CD4-positive, alpha-beta T cell treated with Interleukin-10 for 1 hour (primary cell): ENCODE measurements at regions not wholly inside any gene's neighbourhood (a gene's known extent, or its start where the extent isn't known, plus 50 kb on each side); places are given as distances from the start of the nearest gene placed in this dataset.
A peak's percentile ranks its signal among the peaks of the same experiment; 100 is the strongest.
"Not testable (repeated sequence)": the region's sequence is repeated elsewhere in the genome, so short reads cannot be mapped to it uniquely, and the experiment has no call there.

Source experiments
- DNase-seq: peaks from one replicate; pipeline ENCODE4 v3.0.0-alpha.2; 2020

GRCh38 chr1:65020774-65021173 lies 54.4 kb upstream of the JAK1 start:
- DNase-seq = no peak

DNA sequence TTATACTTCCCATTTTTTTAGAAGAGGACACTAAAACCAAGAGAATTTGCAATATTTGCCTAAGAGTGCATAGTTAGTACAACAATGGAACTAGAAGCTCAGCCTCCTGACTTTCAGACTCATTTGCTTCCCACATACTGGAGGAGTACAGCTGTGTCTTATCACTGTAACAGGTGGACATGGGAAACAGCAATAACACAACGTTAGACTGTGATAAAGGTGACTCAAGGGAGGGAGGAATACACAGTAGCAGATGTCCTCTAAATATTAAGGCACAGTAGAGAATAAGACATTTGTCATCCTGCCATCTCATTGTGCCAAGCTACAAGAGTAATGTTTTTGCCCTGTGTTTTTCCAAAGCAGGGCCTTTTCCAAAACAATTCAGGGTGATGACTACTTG lies 55.4 kb upstream of the JAK1 start:
- DNase-seq = no peak

DNA sequence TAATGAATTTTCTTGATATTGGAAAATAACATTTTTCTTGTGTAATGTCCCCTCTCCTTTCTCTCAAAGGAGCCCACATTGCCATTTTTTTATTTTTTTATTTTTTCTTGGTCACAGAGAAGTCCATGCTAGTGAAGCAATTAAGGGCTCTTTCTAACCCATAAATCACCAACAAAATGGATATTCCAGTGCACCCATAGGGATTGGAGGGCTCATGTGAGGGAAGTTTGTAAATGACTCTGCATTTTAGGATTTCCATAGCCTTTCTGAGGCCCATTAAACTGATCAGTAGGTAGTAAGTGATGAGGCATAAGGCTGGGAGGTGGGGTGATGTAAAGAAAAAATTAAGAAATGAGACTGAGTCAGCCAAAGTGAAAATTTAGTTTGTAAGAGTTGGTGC lies 55.9 kb upstream of the JAK1 start:
- DNase-seq = no peak

- no peak for DNase-seq
Measured at GRCh38 chr1:65025794-65026193, 59.4 kb upstream of the JAK1 start.

- no peak for DNase-seq
Measured at GRCh38 chr1:65026235-65026634, 59.9 kb upstream of the JAK1 start.

DNA sequence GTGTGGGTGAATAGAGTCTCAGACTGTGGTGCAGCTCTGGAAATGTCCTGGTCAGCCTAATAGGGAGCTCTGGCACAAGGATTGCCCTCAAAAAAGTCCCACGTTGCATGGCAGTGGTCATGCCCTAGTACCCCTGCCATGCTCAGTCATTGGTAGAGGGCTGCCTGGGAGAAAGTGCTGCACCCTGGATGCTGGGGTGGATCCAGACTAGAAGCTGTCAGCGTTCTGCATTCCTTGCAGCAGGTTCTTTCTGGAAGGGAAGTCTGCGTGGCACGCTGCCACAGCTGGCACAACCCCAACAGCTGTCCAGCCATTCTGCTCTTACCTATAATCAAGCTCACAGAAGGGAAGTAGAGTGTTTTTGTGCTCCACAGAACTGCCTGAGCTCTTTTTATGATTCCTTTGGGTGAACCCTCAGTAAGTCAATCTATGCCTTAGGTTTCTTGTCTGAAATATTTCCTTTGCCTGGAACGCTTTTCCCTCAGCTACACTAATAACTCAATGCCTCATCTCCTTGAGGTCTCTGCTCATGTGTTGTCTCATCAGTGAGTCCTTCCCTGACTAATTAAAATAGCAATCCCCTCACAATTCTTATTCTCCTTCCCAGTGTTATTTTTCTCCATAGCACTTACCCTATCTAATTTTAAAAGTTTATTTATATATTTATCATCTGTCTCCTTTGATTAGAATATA lies 61.5 kb upstream of the JAK1 start:
- no peak for DNase-seq

- not testable (repeated sequence) for DNase-seq
Measured at GRCh38 chr1:65029434-65029833, 63.1 kb upstream of the JAK1 start.

DNA sequence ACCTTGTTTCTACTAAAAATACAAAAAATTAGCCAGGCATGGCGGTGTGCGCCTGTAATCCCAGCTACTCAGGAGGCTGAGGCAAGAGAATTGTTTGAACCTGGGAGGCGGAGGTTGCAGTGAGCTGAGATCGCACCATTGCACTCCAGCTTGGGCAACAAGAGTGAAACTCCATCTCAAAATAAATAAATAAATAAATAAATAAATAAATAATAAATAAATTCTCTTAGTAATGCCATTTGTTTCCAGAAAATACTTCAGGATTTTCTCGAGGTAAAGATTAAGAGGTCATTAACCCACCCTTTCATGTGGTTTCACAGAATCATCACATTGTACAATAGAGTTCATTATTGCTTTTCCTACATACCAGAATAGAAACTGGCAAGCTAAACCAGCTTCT lies 68.5 kb upstream of the JAK1 start:
- not testable (repeated sequence) for DNase-seq

- DNase-seq = no peak
Measured at GRCh38 chr1:65036570-65037051, 70.3 kb upstream of the JAK1 start.

- DNase-seq = no peak
Measured at GRCh38 chr1:65039066-65039465, 72.7 kb upstream of the JAK1 start.

DNA sequence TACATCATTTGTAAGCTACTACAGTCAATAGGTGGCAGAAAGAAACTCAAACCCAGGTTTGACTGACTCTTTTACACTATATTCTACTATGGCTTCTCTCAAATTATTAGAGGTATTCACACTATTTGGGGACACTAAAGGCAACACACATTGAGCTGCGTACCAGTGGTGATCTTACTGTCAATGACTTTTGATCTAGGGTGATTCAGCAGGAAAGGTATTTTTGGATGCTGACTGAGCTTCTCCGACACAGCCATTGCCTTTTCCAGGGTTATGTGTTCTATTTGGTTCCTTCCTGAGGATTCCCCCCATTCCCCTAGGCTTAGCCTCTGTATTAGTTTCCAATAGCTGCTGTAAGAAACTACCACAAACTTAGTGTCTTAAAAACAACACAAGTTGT lies 73.2 kb upstream of the JAK1 start:
- DNase-seq = no peak

GRCh38 chr1:65042467-65042866 lies 76.1 kb upstream of the JAK1 start:
- no peak for DNase-seq

DNA sequence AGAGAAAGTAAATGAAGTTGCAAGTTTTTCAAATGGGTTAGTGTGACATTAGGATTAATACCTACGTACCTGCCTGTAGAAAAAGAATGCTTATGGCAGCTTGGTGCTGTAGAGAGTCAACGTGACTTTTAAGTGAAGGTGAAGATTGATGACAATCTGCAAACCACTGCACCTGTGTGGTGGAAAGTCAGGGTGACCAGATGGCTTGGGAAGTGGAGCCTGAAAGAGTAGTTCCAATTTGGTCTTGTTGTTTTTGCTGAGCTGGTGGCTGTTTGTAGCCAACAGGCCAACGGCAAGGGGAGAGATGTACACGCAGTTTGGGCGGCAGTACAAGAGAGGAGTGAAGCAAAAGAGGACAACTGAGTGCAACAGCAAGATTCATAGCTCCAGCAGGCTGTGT lies 78.1 kb upstream of the JAK1 start:
- DNase-seq = no peak

GRCh38 chr1:65045022-65045817 lies 78.9 kb upstream of the JAK1 start:
- DNase-seq = no peak

DNA sequence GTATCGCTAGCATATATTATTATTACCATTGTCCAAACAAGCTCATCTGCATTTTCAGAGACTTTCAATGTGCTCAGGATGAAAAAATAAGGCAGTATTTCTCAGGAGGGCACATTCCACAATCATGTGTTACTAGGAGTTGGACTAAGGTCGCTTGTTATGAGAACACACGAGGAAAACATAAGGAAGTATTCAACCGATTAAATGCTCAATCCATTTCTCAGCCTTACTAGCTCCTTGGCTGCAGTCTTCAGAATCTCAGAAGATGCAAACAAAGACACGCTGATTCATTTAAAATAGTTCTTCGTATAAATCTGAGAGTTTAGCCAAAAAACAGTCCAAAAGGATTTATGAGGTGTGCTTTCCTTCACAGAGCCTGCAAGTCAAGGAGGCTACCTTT lies 82.0 kb upstream of the JAK1 start:
- no peak for DNase-seq

DNA sequence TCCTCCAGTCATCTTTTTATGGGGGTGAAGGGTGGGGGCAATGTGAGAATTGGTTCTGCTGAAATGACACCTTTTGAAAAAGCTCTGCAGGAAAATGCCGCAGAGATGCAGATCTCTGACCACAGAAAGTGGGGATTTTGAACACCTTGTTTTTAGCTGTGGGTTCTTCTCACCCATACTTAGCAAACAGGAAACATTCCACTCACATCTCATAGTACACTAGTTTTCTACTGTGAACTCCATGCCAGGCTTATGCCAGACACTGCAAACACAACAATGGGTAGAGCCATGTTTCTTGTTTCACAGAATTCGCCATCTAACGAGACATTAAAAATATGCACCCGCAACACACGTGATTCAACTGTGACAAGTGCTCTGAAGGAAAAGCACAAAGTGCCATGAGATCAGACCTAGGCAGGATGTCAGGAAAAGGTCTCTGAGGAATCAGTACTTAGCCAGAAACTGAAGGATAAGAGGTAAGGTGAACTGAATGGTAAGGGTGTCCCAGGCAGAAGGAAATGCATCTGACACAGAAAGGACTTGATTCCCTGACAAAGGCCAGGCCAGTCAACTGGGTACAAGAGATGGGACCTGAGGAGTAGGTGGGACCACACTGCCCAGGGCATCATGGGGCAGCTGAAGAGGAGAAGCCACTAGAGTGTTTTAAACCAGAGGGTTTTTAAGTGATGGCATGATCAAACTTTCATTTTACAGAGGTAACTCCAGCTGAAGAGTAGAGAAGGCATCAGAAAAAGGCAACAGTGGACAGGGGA lies 83.8 kb upstream of the JAK1 start:
- DNase-seq = peak; percentile 29

DNA sequence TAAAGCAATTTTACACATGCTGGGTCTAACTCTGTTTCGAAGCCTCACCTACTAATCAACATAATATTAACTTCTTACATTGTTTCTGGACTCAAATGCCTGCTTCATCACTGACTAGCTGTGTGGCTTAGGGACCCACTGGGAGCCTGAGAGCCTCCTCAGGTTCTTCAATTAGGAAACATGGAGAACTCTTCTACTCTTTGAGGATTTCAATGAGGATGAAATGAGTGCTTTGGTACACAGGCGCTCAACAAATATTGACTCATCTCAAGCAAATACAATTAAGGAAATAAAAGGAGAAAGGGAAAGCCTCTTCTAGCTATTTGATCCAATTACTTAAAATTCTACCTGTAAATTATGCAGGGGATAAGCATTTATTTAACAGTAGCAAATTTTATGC lies 84.4 kb upstream of the JAK1 start:
- DNase-seq = no peak

- DNase-seq = no peak
Measured at GRCh38 chr1:65054481-65054880, 88.1 kb upstream of the JAK1 start.

DNA sequence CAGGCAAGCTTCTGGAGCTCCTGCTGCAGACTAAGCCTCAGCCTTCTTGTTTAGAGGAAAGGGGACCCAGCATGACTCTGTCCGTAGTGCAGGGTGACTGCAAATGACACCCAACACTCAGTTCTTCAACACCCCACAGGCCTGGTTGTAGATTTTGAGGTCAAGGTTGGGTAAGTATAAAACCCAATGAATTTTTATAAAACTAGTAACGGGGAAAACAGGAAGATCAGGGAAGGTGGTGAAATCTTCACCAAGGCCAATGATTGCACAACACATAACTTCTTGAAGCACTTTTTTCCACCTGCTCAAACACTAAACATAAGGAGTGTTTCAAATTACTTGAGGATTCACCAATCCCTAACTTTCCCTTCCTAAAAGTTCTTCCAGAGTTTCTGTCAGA lies 89.4 kb upstream of the JAK1 start:
- no peak for DNase-seq

- DNase-seq = no peak
Measured at GRCh38 chr1:65056234-65056633, 89.9 kb upstream of the JAK1 start.

- no peak for DNase-seq
Measured at GRCh38 chr1:65056866-65057265, 90.5 kb upstream of the JAK1 start.

DNA sequence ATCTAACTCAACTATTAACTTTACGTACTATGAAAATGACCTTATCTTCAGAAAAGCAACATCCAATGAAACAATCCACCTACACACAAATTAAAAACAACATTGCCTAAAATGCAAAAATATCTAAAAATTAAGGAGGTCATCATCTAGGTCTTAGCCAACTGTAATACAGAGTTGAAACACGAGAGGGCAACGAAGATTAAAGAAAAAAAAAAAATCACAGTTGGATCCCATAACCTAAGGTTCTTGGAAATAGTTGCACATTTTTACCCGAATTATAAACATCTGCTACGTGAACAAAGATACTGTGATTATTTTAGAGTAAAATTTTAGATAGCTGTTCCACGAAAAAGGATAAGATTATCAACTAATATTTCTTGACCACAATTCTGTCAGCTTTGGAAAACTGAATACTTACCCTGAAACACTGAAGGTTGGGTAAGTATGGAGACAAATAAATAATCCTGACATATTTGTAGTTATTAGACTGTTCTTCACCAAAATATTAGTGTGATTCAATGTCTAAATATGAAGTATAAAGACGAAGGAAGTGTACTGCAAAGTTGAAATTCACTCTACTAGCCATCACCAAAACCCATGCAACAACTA lies 88.0 kb upstream of the AK4 start:
- DNase-seq = peak; percentile 47

GRCh38 chr1:65062339-65062738 lies 85.7 kb upstream of the AK4 start:
- DNase-seq = no peak
